ENCODE measurements at regions not wholly inside any gene's neighbourhood (a gene's known extent, or its start where the extent isn't known, plus 50 kb on each side); places are given as distances from the start of the nearest gene placed in this dataset.

- H3K27ac ChIP-seq = no peak overlapping the region
- H3K4me3 ChIP-seq (ENCODE audit: low read depth, low read length) = no peak overlapping the region
- no peak for TF ChIP-seq CTCF (IDR thresholded peaks at IDR 0.05; ENCODE audit: low read depth, low read length)
- no peaks in the 10 kb centered on the region for H3K27me3 ChIP-seq (ENCODE audit: insufficient read depth, low read depth, severe bottlenecking)
- H3K36me3 ChIP-seq = no peaks in the 10 kb centered on the region
- DNase-seq = no peak
- no peaks in the 10 kb centered on the region for H3K9me3 ChIP-seq (ENCODE audit: severe bottlenecking)
Observed at GRCh38 chr22:26979294-26979693, 321.9 kb downstream of the MIAT start.

- no peaks in the 10 kb centered on the region for H3K9me3 ChIP-seq (ENCODE audit: severe bottlenecking)
- H3K27ac ChIP-seq = no peak overlapping the region
- no peak for DNase-seq
- H3K27me3 ChIP-seq (ENCODE audit: insufficient read depth, low read depth, severe bottlenecking) = no peaks in the 10 kb centered on the region
- TF ChIP-seq CTCF (IDR thresholded peaks at IDR 0.05; ENCODE audit: low read depth, low read length) = no peak
- H3K36me3 ChIP-seq = no peaks in the 10 kb centered on the region
- H3K4me3 ChIP-seq (ENCODE audit: low read depth, low read length) = no peak overlapping the region
Observed at GRCh38 chr22:26981111-26981510, 323.7 kb downstream of the MIAT start.

- Histone ChIP-seq H3K4me3 (ENCODE audit: low read depth, low read length) (no peak overlapping the region), H3K27me3 (ENCODE audit: insufficient read depth, low read depth, severe bottlenecking) (no peaks in the 10 kb centered on the region), H3K36me3 (no peaks in the 10 kb centered on the region), H3K27ac (no peak overlapping the region), H3K9me3 (ENCODE audit: severe bottlenecking) (no peaks in the 10 kb centered on the region)
- DNase-seq = no peak
- no peak for TF ChIP-seq CTCF (IDR thresholded peaks at IDR 0.05; ENCODE audit: low read depth, low read length)
Observed at GRCh38 chr22:26981541-26981940, 324.2 kb downstream of the MIAT start.

GRCh38 chr22:26983311-26983710 lies 325.9 kb downstream of the MIAT start:
- no peak for TF ChIP-seq CTCF (IDR thresholded peaks at IDR 0.05; ENCODE audit: low read depth, low read length)
- H3K27me3 ChIP-seq (ENCODE audit: insufficient read depth, low read depth, severe bottlenecking) = no peaks in the 10 kb centered on the region

GRCh38 chr22:26985206-26985605 lies 327.8 kb downstream of the MIAT start:
- no peak for DNase-seq
- H3K4me3 ChIP-seq (ENCODE audit: low read depth, low read length) = no peak overlapping the region
- TF ChIP-seq CTCF (IDR thresholded peaks at IDR 0.05; ENCODE audit: low read depth, low read length) = no peak
- H3K27ac ChIP-seq = peak overlapping the region; percentile 93
- no peaks in the 10 kb centered on the region for H3K36me3 ChIP-seq
- H3K9me3 ChIP-seq (ENCODE audit: severe bottlenecking) = no peaks in the 10 kb centered on the region
- H3K27me3 ChIP-seq (ENCODE audit: insufficient read depth, low read depth, severe bottlenecking) = no peaks in the 10 kb centered on the region

More at GRCh38 chr22:26983311-26983710, 325.9 kb downstream of the MIAT start:
- no peak overlapping the region for H3K27ac ChIP-seq
- no peaks in the 10 kb centered on the region for H3K9me3 ChIP-seq (ENCODE audit: severe bottlenecking)
- DNase-seq = no peak
- no peaks in the 10 kb centered on the region for H3K36me3 ChIP-seq
- H3K4me3 ChIP-seq (ENCODE audit: low read depth, low read length) = no peak overlapping the region
